Hepatocyte (in vitro differentiated cells): ENCODE measurements at regions not wholly inside any gene's neighbourhood (a gene's known extent, or its start where the extent isn't known, plus 50 kb on each side); places are given as distances from the start of the nearest gene placed in this dataset.

Experiments
- DNase-seq: peaks from one replicate; pipeline ENCODE4 v3.0.0-alpha.2; 2016; ENCODE audit warnings: low spot score
- H2AFZ ChIP-seq: fragments of 200-600 bp; sonication (generic); 2 replicates; pipeline ENCODE4 v1.6.0; 2016; ENCODE audit warnings: antibody characterized with exemption, mild to moderate bottlenecking
- H3K27ac ChIP-seq: fragments of 200-600 bp; sonication (generic); 2 replicates; pipeline ENCODE4 v1.5.1; 2016; ENCODE audit warnings: mild to moderate bottlenecking
- H3K27me3 ChIP-seq: fragments of 200-600 bp; sonication (generic); 2 replicates; pipeline ENCODE4 v1.6.1; 2016
- H3K36me3 ChIP-seq: fragments of 200-600 bp; sonication (generic); replicated peaks from 2 replicates; pipeline ENCODE4 v1.5.1; 2016; ENCODE audit warnings: low read depth; ENCODE audit not compliant: insufficient read depth
- H3K4me1 ChIP-seq: fragments of 200-600 bp; sonication (generic); 2 replicates; pipeline ENCODE4 v1.5.1; 2016; ENCODE audit warnings: mild to moderate bottlenecking, moderate library complexity; ENCODE audit not compliant: insufficient read depth
- H3K4me2 ChIP-seq: fragments of 200-600 bp; sonication (generic); 2 replicates; pipeline ENCODE4 v1.6.0; 2016
- H3K4me3 ChIP-seq: fragments of 200-600 bp; sonication (generic); 2 replicates; pipeline ENCODE4 v1.5.1; 2016; ENCODE audit warnings: mild to moderate bottlenecking
- H3K79me2 ChIP-seq: fragments of 200-600 bp; sonication (generic); 2 replicates; pipeline ENCODE4 v1.6.0; 2017; ENCODE audit warnings: mild to moderate bottlenecking
- H3K9me2 ChIP-seq: fragments of 200-600 bp; sonication (generic); replicated peaks from 2 replicates; pipeline ENCODE4 v1.6.0; 2017; ENCODE audit warnings: mild to moderate bottlenecking; ENCODE audit not compliant: insufficient read depth
- H3K9me3 ChIP-seq: fragments of 200-600 bp; sonication (generic); 2 replicates; pipeline ENCODE4 v1.5.1; 2016; ENCODE audit warnings: low read depth, mild to moderate bottlenecking
- H4K20me1 ChIP-seq: fragments of 200-600 bp; sonication (generic); 2 replicates; pipeline ENCODE4 v1.6.0; 2016; ENCODE audit warnings: mild to moderate bottlenecking; ENCODE audit not compliant: insufficient read depth, poor library complexity, severe bottlenecking
- EZH2 ChIP-seq: fragments of 200-600 bp; sonication (generic); IDR thresholded peaks from 2 replicates; pipeline ENCODE4 v1.6.1; 2016; ENCODE audit warnings: antibody characterized with exemption, mild to moderate bottlenecking, borderline replicate concordance
- EZH2phosphoT487 ChIP-seq: fragments of 200-600 bp; sonication (generic); IDR thresholded peaks from one replicate; pipeline ENCODE4 v1.6.1; 2018; ENCODE audit warnings: antibody characterized with exemption, mild to moderate bottlenecking, low read depth, moderate library complexity; ENCODE audit not compliant: unreplicated experiment, severe bottlenecking
- WGBS: methylation state at CpG from one replicate; pipeline ENCODE4 v1.1.6; 2016; ENCODE audit warnings: low lambda C conversion rate; ENCODE audit errors: missing lambda C conversion rate; 5-methylcytosine and 5-hydroxymethylcytosine counted together
- TF ChIP-seq, protein P1 (sequence below): fragments of 200-600 bp; sonication (generic); IDR thresholded peaks from 2 replicates; pipeline ENCODE4 v1.5.1; 2016; ENCODE audit warnings: antibody characterized with exemption, mild to moderate bottlenecking; ENCODE audit not compliant: poor library complexity

- no peak for DNase-seq
- no peak overlapping the region for H3K4me2 ChIP-seq
Observed at GRCh38 chr2:190799999-190800398, 80.6 kb upstream of the GLS start.

GRCh38 chr2:190800528-190800927, 80.1 kb upstream of the GLS start:
- Histone ChIP-seq H3K9me3 (no peaks in the 10 kb centered on the region), H3K4me1 (peaks cover 8% of the 10 kb centered on the region), H3K4me2 (no peak overlapping the region), H2AFZ (no peak overlapping the region), H3K4me3 (no peak overlapping the region), H4K20me1 (no peaks in the 10 kb centered on the region), H3K9me2 (no peaks in the 10 kb centered on the region), H3K79me2 (no peaks in the 10 kb centered on the region), H3K27ac (peak overlapping the region; percentile 31), H3K27me3 (no peaks in the 10 kb centered on the region), H3K36me3 (no peaks in the 10 kb centered on the region)
- TF ChIP-seq, protein P1, sequence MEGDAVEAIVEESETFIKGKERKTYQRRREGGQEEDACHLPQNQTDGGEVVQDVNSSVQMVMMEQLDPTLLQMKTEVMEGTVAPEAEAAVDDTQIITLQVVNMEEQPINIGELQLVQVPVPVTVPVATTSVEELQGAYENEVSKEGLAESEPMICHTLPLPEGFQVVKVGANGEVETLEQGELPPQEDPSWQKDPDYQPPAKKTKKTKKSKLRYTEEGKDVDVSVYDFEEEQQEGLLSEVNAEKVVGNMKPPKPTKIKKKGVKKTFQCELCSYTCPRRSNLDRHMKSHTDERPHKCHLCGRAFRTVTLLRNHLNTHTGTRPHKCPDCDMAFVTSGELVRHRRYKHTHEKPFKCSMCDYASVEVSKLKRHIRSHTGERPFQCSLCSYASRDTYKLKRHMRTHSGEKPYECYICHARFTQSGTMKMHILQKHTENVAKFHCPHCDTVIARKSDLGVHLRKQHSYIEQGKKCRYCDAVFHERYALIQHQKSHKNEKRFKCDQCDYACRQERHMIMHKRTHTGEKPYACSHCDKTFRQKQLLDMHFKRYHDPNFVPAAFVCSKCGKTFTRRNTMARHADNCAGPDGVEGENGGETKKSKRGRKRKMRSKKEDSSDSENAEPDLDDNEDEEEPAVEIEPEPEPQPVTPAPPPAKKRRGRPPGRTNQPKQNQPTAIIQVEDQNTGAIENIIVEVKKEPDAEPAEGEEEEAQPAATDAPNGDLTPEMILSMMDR: no peak
- TF ChIP-seq EZH2phosphoT487: no peak
- DNase-seq: no peak
- 46% methylated on average over 1 of the region's 1 CpG for WGBS

More at GRCh38 chr2:190799999-190800398, 80.6 kb upstream of the GLS start:
- Histone ChIP-seq H3K4me1 (peaks cover 8% of the 10 kb centered on the region), H2AFZ (no peak overlapping the region), H3K79me2 (no peaks in the 10 kb centered on the region), H3K36me3 (no peaks in the 10 kb centered on the region), H3K4me3 (no peak overlapping the region), H3K9me3 (no peaks in the 10 kb centered on the region), H4K20me1 (no peaks in the 10 kb centered on the region), H3K27ac (peak overlapping the region; percentile 31), H3K9me2 (no peaks in the 10 kb centered on the region), H3K27me3 (no peaks in the 10 kb centered on the region)
- TF ChIP-seq EZH2phosphoT487 (no peak), EZH2 (no peak)
- TF ChIP-seq, protein P1: no peak

DNA sequence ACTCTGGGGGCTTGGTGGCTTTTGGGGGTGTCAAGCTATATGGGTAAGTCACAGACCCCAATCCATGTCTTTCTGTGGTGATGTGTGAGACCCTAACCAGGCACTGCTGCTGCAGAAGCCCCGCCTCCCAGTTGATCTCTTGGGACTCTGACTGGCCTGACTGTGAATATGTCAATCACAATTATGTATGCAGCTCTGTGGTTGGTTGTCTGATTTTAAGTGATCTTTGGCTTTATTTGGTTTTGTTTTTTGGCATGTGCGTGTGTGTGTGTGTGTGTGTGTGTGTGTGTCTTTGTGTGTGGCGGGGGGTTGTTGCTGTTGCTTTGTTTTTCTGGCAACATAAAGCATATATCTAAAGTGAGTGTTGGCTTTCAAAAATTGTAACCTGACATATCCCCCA, 78.5 kb upstream of the GLS start:
- H3K79me2 ChIP-seq: no peaks in the 10 kb centered on the region
- WGBS: 87% methylated on average over 3 of the region's 3 CpGs
- H3K27me3 ChIP-seq: no peaks in the 10 kb centered on the region
- no peaks in the 10 kb centered on the region for H3K9me3 ChIP-seq
- TF ChIP-seq EZH2phosphoT487: no peak
- H3K4me3 ChIP-seq: no peak overlapping the region
- no peak overlapping the region for H2AFZ ChIP-seq
- no peaks in the 10 kb centered on the region for H3K9me2 ChIP-seq
- no peaks in the 10 kb centered on the region for H4K20me1 ChIP-seq
- H3K27ac ChIP-seq: no peak overlapping the region
- no peaks in the 10 kb centered on the region for H3K36me3 ChIP-seq
- DNase-seq: no peak
- H3K4me2 ChIP-seq: no peak overlapping the region
- peaks cover 8% of the 10 kb centered on the region for H3K4me1 ChIP-seq

DNA sequence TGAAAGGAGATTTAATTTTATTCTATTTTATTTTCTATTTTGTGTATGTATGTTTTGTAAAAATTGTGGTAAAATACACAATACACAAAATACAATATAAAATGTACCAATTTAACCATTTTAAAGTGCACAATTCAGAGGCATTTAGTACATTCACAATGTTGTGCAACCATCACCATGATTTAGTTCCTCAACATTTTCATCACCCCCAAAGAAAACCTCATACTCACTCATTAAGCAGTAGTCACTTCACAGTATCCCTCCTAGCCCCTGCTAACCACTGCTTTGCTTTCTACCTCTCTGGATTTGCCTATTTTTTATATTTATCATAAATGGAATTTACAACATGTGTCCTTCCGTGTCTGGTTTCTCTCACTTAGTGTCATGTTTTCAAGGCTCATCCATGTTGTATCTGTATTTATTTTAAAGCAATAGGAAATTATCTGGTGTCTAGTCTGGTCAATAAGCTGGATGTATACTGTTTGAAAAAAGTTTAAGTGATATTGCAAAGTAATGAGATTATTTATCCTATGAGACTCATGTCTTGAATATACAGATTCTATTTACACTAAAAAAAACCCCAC, 77.9 kb upstream of the GLS start:
- Histone ChIP-seq H3K79me2 (no peaks in the 10 kb centered on the region), H3K9me3 (no peaks in the 10 kb centered on the region), H3K27me3 (no peaks in the 10 kb centered on the region), H3K36me3 (no peaks in the 10 kb centered on the region), H3K9me2 (no peaks in the 10 kb centered on the region), H3K4me1 (peaks cover 10% of the 10 kb centered on the region), H4K20me1 (no peaks in the 10 kb centered on the region), H3K4me2 (no peak overlapping the region), H3K4me3 (no peak overlapping the region), H3K27ac (no peak overlapping the region), H2AFZ (no peak overlapping the region)
- TF ChIP-seq, protein P1: no peak
- no peak for TF ChIP-seq EZH2phosphoT487
- TF ChIP-seq EZH2: no peak
- no peak for DNase-seq
- WGBS: 69% methylated on average over 1 of the region's 1 CpG
